ENCODE measurements at regions not wholly inside any gene's neighbourhood (a gene's known extent, or its start where the extent isn't known, plus 50 kb on each side); places are given as distances from the start of the nearest gene placed in this dataset.
"Not testable (repeated sequence)": the region's sequence is repeated elsewhere in the genome, so short reads cannot be mapped to it uniquely, and the experiment has no call there.

GRCh38 chr2:49861821-49862220, 707.5 kb upstream of the FSHR start:
- no peak for DNase-seq (ENCODE audit: low spot score)

DNA sequence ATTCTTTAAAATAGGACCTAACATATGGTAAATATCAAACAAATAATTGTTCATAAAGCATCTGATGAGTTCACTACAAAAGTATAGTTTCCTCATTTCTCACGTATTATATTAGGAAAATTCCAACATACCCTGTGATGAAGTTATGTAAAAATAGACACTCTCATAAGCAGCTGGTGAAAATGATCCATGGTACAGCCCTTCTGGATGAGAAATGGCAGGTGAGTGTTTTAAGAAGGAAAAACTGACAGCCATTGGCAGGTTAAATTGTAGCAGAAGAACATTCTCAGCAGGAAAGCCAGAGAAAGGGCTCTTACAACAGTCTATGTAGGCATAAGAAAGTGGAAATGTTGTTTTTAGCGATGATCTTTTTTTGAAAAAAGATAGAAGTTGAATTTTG, 706.5 kb upstream of the FSHR start:
- no peak for DNase-seq (ENCODE audit: low spot score)

GRCh38 chr2:49860170-49860569, 705.9 kb upstream of the FSHR start:
- DNase-seq (ENCODE audit: low spot score), result no peak

- no peak for DNase-seq (ENCODE audit: low spot score)
Observed at GRCh38 chr2:49858657-49859056, 704.3 kb upstream of the FSHR start.

DNA sequence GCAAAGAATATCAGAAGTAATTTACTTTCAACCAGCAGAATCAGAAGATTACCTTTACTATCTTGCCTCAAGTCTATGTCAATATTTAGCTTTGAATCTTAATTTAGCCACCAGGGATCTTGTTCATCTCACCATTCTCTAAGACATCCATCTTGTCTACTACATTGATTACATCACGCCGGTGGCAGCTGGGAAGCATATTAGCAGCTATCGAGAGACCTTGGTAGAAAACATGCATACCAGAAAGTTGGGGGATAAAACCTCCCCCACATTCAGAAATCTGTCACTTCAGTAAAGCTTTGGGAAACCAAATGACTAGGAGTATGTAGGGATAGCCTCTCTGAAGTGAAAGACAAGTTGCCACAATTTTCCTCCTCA, 703.8 kb upstream of the FSHR start:
- DNase-seq (ENCODE audit: low spot score), result no peak

DNA sequence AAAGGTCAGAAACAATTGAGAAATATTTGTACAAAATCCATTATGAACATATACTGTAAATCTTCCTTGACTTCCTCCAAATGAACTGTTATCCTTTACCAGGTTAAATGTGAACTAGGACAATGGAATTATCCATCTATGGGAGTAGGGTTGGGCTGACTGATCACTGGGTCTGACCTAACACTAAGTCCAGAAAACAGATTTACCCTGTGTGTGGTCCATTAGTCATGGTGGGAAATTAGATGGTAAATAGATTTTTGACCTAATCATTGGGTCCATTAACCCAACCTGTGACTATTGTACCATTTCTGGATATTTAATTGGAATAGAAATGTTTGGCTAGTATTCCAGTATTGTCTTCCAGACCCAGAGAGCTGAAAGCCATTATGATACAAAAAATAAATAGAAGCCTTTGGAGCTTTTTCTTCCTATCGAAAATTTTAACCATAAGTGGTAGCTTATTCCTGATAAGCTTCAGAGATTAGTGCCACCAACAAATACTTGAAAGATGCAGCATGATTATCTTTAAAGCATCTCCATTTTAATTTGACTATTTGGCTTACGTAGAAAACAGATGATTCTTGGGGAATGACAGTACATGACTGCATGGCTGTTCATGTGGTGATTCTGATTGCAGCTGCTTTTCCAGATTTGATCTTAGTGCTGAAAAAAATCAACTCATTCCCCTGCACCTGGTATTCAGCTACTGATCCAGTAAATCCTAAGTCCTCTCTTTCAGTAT, 703.2 kb upstream of the FSHR start:
- DNase-seq (ENCODE audit: low spot score), result no peak

- DNase-seq (ENCODE audit: low spot score), result no peak
Observed at GRCh38 chr2:49845671-49846070, 691.4 kb upstream of the FSHR start.

DNA sequence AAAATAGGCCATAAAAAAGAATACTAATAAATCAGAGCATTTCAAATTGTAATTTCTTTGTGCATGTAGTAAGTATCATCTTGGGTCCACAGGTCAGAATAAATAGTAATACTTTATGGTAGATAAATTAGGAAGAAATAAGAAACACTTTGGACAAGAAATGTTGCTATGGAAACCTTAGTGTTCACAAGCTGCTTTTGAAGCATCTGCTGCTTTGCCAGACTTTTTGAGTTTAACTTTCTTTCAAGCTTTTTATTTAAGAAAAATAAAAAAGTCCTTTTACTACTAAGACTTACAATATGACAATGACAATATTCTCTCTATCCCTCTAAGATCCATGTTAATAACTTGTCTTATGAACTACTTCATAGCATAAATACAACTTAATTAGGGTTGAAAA, 690.7 kb upstream of the FSHR start:
- no peak for DNase-seq (ENCODE audit: low spot score)

- not testable (repeated sequence) for DNase-seq (ENCODE audit: low spot score)
Observed at GRCh38 chr2:49844113-49844512, 689.8 kb upstream of the FSHR start.

GRCh38 chr2:49843314-49843713, 689.0 kb upstream of the FSHR start:
- DNase-seq (ENCODE audit: low spot score), result no peak

- no peak for DNase-seq (ENCODE audit: low spot score)
Observed at GRCh38 chr2:49840428-49840975, 686.2 kb upstream of the FSHR start.

- DNase-seq (ENCODE audit: low spot score), result no peak
Observed at GRCh38 chr2:49839818-49840217, 685.5 kb upstream of the FSHR start.

- DNase-seq (ENCODE audit: low spot score), result no peak
Observed at GRCh38 chr2:49837561-49838293, 683.4 kb upstream of the FSHR start.

DNA sequence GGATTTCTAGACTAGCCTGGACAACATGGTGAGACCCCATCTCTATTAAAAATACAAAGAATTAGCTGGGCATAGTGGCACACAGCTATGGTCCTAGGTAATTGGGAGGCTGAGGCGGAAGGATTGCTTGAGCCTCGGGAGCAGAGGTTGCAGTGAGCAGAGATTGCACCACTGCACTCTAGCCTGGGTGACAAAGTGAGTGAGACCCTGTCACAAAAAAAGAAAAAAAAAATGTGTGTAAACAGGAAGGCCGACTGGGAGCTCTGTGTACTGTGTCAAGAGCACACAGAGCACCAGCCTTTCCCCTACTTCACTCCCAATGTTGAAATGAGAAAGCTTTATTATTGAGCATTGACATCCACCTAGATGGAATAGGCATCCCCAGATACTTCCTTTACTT, 681.7 kb upstream of the FSHR start:
- DNase-seq (ENCODE audit: low spot score), result no peak

DNA sequence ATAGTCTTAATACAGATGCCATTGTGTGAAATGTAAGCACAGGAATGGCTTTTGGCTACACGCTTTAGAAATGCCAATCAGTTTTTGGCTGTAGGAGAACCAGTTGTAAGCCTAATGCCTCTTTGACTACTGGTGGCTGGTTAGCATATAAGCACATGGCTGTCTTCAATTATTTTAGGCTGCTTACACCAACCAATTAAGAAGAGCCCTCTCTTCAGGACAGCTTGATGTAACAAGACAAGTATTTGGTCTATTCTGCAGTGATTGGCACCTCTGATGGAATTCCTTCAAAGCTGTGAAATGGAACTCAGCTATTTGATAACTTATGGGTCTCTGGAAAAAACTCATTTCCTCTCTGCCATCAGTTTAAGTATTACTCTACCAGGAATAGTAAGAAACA, 680.1 kb upstream of the FSHR start:
- DNase-seq (ENCODE audit: low spot score), result no peak

DNA sequence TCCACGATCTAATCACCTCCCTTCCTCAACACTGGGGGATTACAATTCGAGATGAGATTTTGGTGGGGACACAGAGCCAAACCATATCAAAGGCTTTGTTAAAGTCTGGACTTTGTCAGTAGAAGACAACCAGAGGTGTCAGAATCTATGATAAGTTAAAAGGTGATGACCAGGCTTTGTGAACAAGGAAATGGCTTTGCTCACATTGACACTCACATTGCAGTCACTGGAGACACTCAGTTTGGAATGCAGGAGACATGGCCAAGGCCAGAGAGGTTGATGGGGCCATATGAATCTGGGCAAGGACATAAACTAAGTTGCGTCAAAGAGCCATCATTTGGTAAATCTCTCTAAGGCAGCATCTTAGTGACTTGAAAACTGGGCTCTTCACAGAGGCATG, 678.2 kb upstream of the FSHR start:
- no peak for DNase-seq (ENCODE audit: low spot score)

- DNase-seq (ENCODE audit: low spot score), result no peak
Observed at GRCh38 chr2:49831698-49832367, 677.5 kb upstream of the FSHR start.

GRCh38 chr2:49830846-49831245, 676.5 kb upstream of the FSHR start:
- no peak for DNase-seq (ENCODE audit: low spot score)

DNA sequence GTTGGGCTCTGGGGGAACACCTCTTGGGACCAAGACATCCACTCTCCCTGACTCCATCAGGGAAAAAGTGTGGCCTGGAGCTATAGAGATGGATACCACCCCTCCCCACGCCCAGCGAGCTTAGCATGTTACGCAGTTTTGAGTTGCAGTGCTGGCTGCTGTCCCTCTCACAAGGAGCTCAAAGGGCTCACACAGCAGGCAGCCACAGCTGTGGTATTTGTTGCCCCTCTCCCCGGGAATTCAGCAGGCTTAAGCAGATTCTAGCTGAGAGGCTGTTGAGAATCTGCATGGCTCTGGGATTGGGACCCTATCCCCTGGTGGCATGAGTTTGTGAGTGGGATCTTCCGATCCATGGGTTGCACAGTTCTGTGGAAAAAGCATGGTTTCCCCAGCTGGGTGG, 673.1 kb upstream of the FSHR start:
- no peak for DNase-seq (ENCODE audit: low spot score)

- no peak for DNase-seq (ENCODE audit: low spot score)
Observed at GRCh38 chr2:49813208-49813607, 658.9 kb upstream of the FSHR start.

GRCh38 chr2:49812730-49813129, 658.4 kb upstream of the FSHR start:
- DNase-seq (ENCODE audit: low spot score), result no peak

GRCh38 chr2:49811502-49811901, 657.2 kb upstream of the FSHR start:
- no peak for DNase-seq (ENCODE audit: low spot score)

- no peak for DNase-seq (ENCODE audit: low spot score)
Observed at GRCh38 chr2:49807689-49808088, 653.4 kb upstream of the FSHR start.

Data from NAMALWA (cell line).